ENCODE measurements at regions not wholly inside any gene's neighbourhood (a gene's known extent, or its start where the extent isn't known, plus 50 kb on each side); places are given as distances from the start of the nearest gene placed in this dataset.

DNA sequence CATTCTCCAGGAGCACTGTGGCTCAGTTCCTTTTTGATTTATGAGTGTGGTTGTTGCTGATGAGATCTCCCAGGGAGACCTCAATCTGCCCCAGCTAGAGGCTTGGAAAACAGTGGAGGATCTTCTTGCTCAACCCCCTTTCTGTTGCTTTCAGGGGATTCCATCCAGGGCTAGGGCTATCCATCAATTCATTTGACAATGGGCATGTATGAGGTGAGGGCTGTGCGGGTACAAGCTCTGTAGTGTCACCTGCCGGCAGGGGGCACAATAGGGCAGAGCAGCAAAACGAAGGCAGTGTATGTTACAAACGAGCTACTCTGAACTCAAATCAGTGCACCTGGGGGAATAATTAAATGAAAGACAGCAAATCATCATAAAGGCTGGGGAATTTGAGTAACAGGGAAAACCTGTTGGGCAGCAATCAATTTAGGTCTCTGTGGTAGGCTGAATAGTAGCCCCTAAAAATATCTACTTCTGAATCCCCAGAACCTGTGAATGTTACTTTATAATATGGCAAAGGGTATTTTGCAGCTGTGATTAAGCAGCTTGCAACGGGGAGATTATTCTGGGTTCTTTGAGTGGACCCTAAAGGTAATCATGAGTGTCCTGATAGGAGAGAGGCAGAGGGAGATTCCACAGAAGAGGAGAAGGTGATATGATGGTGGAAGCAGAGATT, 170.3 kb upstream of the ZBED5 start:
- H3K79me2 ChIP-seq: no peaks in the 10 kb centered on the region
- H3K36me3 ChIP-seq (ENCODE audit: control insufficient read depth, insufficient read depth, low read length): no peaks in the 10 kb centered on the region
- H3K4me1 ChIP-seq: no peaks in the 10 kb centered on the region
- H3K4me2 ChIP-seq (ENCODE audit: low read length): no peak overlapping the region
- H3K9me3 ChIP-seq (ENCODE audit: control insufficient read depth, low read length): no peaks in the 10 kb centered on the region
- TF ChIP-seq, protein P1, sequence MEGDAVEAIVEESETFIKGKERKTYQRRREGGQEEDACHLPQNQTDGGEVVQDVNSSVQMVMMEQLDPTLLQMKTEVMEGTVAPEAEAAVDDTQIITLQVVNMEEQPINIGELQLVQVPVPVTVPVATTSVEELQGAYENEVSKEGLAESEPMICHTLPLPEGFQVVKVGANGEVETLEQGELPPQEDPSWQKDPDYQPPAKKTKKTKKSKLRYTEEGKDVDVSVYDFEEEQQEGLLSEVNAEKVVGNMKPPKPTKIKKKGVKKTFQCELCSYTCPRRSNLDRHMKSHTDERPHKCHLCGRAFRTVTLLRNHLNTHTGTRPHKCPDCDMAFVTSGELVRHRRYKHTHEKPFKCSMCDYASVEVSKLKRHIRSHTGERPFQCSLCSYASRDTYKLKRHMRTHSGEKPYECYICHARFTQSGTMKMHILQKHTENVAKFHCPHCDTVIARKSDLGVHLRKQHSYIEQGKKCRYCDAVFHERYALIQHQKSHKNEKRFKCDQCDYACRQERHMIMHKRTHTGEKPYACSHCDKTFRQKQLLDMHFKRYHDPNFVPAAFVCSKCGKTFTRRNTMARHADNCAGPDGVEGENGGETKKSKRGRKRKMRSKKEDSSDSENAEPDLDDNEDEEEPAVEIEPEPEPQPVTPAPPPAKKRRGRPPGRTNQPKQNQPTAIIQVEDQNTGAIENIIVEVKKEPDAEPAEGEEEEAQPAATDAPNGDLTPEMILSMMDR (IDR thresholded peaks at IDR 0.05): peak; percentile 57
- H3K9ac ChIP-seq: no peak overlapping the region
- no peak overlapping the region for H3K27ac ChIP-seq
- no peak overlapping the region for H2AFZ ChIP-seq
- no peaks in the 10 kb centered on the region for H3K27me3 ChIP-seq (ENCODE audit: control insufficient read depth, insufficient read depth, low read length)
- H3K4me3 ChIP-seq (ENCODE audit: low read depth, low read length): no peak overlapping the region

DNA sequence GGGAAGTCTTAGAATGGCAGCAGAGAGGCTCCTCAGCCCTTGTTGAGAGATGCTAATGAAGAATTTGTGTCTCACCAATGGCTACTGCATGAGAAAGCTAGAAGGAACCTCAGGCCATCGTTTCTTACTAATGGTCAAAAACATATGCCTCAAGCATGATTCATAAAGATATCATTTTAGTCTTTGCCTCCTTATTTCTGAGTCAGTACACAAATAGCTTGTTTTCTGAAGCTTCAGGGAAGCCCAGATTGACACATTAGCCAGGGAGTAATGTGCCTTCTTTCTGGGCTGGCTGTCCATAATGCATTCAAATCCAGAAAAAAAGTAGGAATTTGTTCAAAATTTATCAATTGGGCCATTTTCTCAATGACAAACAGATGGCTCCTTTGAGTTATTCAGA, 169.4 kb upstream of the ZBED5 start:
- H3K27me3 ChIP-seq (ENCODE audit: control insufficient read depth, insufficient read depth, low read length): no peaks in the 10 kb centered on the region
- no peak overlapping the region for H3K4me2 ChIP-seq (ENCODE audit: low read length)
- no peak overlapping the region for H3K27ac ChIP-seq
- TF ChIP-seq, protein P1 (IDR thresholded peaks at IDR 0.05): no peak
- H3K9ac ChIP-seq: no peak overlapping the region
- H3K4me1 ChIP-seq: no peaks in the 10 kb centered on the region
- no peak overlapping the region for H2AFZ ChIP-seq
- H3K9me3 ChIP-seq (ENCODE audit: control insufficient read depth, low read length): no peaks in the 10 kb centered on the region
- no peaks in the 10 kb centered on the region for H3K79me2 ChIP-seq
- H3K4me3 ChIP-seq (ENCODE audit: low read depth, low read length): no peak overlapping the region
- H3K36me3 ChIP-seq (ENCODE audit: control insufficient read depth, insufficient read depth, low read length): no peaks in the 10 kb centered on the region

DNA sequence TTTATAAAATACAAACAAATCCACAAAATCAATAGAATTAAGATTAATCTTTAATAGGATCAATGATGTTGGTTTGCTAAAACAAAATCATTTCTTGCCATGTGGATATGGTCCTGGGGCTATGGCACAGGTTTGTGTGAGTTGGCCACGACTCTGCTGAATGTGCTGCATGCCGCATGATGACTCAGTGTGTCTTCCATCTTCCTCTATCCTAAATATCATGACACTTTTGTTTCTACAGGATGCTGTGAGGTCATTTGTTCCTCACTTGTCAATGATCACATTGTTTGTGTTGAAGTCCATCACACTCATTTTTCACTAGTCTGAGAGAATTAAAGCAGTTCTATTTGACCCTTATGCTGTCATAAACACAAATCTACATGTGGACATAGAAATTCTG, 167.2 kb upstream of the ZBED5 start:
- Histone ChIP-seq H3K9ac (no peak overlapping the region), H3K27ac (no peak overlapping the region), H3K27me3 (ENCODE audit: control insufficient read depth, insufficient read depth, low read length) (no peaks in the 10 kb centered on the region), H3K9me3 (ENCODE audit: control insufficient read depth, low read length) (no peaks in the 10 kb centered on the region), H3K79me2 (no peaks in the 10 kb centered on the region), H2AFZ (no peak overlapping the region), H3K4me2 (ENCODE audit: low read length) (no peak overlapping the region), H3K4me3 (ENCODE audit: low read depth, low read length) (no peak overlapping the region), H3K36me3 (ENCODE audit: control insufficient read depth, insufficient read depth, low read length) (no peaks in the 10 kb centered on the region), H3K4me1 (no peaks in the 10 kb centered on the region)
- TF ChIP-seq, protein P1 (IDR thresholded peaks at IDR 0.05): no peak

DNA sequence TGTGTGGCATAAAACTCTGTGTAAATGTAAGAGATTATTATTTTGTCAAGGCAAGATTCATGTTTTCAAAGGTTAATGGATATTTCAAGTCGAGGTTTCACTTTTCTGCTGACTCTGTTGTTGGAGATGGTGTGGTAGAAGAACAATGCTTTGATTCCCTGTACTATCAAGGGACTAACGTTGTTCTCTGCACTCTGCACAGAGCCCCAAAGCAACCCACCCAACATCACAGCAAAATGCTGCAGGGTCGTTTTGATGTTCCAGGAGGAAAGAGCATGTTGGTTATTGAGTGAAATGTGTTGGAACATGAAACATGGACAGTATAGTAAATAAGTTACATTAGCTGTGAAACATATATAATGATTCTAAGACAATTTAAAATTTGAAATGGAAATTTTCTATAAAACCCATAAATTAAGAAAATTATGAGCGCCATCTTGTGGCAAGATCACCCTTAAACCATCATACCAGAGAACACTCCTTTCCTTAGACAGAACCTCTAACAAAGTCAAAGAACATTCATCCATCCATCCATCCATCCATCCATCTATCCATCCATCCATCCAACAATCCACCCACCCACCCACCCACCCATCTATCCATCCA, 164.4 kb upstream of the ZBED5 start:
- no peak overlapping the region for H3K9ac ChIP-seq
- no peak overlapping the region for H3K27ac ChIP-seq
- no peaks in the 10 kb centered on the region for H3K36me3 ChIP-seq (ENCODE audit: control insufficient read depth, insufficient read depth, low read length)
- TF ChIP-seq, protein P1 (IDR thresholded peaks at IDR 0.05): peak; percentile 38
- no peaks in the 10 kb centered on the region for H3K27me3 ChIP-seq (ENCODE audit: control insufficient read depth, insufficient read depth, low read length)
- H3K79me2 ChIP-seq: no peaks in the 10 kb centered on the region
- no peaks in the 10 kb centered on the region for H3K4me1 ChIP-seq
- H2AFZ ChIP-seq: no peak overlapping the region
- H3K4me3 ChIP-seq (ENCODE audit: low read depth, low read length): no peak overlapping the region
- no peaks in the 10 kb centered on the region for H3K9me3 ChIP-seq (ENCODE audit: control insufficient read depth, low read length)
- no peak overlapping the region for H3K4me2 ChIP-seq (ENCODE audit: low read length)

DNA sequence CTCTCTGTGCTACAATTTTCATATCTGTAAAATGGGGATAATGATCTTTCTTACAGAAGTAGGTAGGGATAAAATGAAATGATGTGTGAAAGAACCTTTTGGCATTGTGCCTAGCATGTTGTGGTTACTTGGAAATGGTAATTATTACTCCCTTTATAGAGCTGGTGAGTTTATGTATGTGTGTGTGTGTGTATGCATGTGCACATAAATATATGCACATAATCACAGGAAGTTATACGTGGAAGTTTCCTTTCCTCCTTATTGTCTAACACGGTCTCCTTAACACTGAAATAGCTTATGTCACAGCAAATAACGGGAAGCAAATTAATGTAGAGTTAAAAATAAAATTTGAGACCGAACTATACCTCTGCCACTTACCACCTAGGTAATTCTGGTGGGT, 163.7 kb upstream of the ZBED5 start:
- Histone ChIP-seq H3K9ac (no peak overlapping the region), H3K4me2 (ENCODE audit: low read length) (no peak overlapping the region), H3K79me2 (no peaks in the 10 kb centered on the region), H3K27ac (no peak overlapping the region), H3K9me3 (ENCODE audit: control insufficient read depth, low read length) (no peaks in the 10 kb centered on the region), H2AFZ (no peak overlapping the region), H3K36me3 (ENCODE audit: control insufficient read depth, insufficient read depth, low read length) (no peaks in the 10 kb centered on the region), H3K4me1 (no peaks in the 10 kb centered on the region), H3K4me3 (ENCODE audit: low read depth, low read length) (no peak overlapping the region), H3K27me3 (ENCODE audit: control insufficient read depth, insufficient read depth, low read length) (no peaks in the 10 kb centered on the region)
- TF ChIP-seq, protein P1 (IDR thresholded peaks at IDR 0.05): no peak
